Osteocyte (in vitro differentiated cells): ENCODE measurements at regions not wholly inside any gene's neighbourhood (a gene's known extent, or its start where the extent isn't known, plus 50 kb on each side); places are given as distances from the start of the nearest gene placed in this dataset.

Experiments
- DNase-seq: peaks from one replicate; pipeline ENCODE4 v3.0.0; 2021; ENCODE audit warnings: mixed read lengths; ENCODE audit not compliant: unreplicated experiment; ENCODE audit errors: extremely low spot score
- H3K27ac Mint-ChIP-seq: one replicate; pipeline ENCODE4 v1.8.0; 2021; ENCODE audit warnings: mild to moderate bottlenecking, mixed read lengths; ENCODE audit not compliant: unreplicated experiment
- H3K27me3 Mint-ChIP-seq: one replicate; pipeline ENCODE4 v1.8.0; 2021; ENCODE audit warnings: mixed read lengths; ENCODE audit not compliant: unreplicated experiment
- H3K36me3 Mint-ChIP-seq: one replicate; pipeline ENCODE4 v1.8.0; 2021; ENCODE audit warnings: mixed read lengths; ENCODE audit not compliant: unreplicated experiment
- H3K4me1 Mint-ChIP-seq: one replicate; pipeline ENCODE4 v1.8.0; 2021; ENCODE audit warnings: mixed read lengths; ENCODE audit not compliant: unreplicated experiment
- H3K4me3 Mint-ChIP-seq: one replicate; pipeline ENCODE4 v1.8.0; 2021; ENCODE audit warnings: mild to moderate bottlenecking, moderate library complexity, mixed read lengths; ENCODE audit not compliant: unreplicated experiment
- H3K9me3 Mint-ChIP-seq: one replicate; pipeline ENCODE4 v1.8.0; 2021; ENCODE audit warnings: mixed read lengths; ENCODE audit not compliant: unreplicated experiment
- TF ChIP-seq, protein P1 (sequence below): fragments of 200-600 bp; sonication (generic); IDR thresholded peaks from 2 replicates; pipeline ENCODE4 v1.5.0; 2021; ENCODE audit warnings: antibody characterized with exemption, mild to moderate bottlenecking, moderate library complexity

DNA sequence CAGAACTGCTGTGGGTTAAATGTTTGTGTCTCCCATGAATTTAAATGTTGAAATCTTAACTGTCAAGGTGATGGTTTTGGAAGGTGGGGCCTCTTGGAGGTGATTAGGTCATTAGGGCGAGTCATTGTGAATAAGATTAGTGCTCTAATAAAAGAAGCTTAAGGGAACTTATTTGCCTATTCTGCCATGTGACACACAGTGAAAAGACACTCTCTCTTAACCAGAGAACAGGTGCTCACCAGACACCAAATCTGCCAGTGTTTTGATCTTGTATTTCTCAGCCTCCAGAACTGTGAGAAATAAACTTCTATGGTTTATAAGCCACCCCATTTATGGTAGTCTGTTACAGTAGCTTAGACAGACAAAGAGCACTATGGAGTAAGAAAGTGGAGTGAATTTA is 117.9 kb upstream of the SV2C start:
- H3K27ac Mint-ChIP-seq, result no peak overlapping the region
- no peaks in the 10 kb centered on the region for H3K27me3 Mint-ChIP-seq
- no peak for DNase-seq
- no peak overlapping the region for H3K4me3 Mint-ChIP-seq
- TF ChIP-seq, protein P1, sequence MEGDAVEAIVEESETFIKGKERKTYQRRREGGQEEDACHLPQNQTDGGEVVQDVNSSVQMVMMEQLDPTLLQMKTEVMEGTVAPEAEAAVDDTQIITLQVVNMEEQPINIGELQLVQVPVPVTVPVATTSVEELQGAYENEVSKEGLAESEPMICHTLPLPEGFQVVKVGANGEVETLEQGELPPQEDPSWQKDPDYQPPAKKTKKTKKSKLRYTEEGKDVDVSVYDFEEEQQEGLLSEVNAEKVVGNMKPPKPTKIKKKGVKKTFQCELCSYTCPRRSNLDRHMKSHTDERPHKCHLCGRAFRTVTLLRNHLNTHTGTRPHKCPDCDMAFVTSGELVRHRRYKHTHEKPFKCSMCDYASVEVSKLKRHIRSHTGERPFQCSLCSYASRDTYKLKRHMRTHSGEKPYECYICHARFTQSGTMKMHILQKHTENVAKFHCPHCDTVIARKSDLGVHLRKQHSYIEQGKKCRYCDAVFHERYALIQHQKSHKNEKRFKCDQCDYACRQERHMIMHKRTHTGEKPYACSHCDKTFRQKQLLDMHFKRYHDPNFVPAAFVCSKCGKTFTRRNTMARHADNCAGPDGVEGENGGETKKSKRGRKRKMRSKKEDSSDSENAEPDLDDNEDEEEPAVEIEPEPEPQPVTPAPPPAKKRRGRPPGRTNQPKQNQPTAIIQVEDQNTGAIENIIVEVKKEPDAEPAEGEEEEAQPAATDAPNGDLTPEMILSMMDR, result no peak
- H3K9me3 Mint-ChIP-seq, result peaks cover 23% of the 10 kb centered on the region
- H3K4me1 Mint-ChIP-seq, result no peaks in the 10 kb centered on the region
- no peaks in the 10 kb centered on the region for H3K36me3 Mint-ChIP-seq

DNA sequence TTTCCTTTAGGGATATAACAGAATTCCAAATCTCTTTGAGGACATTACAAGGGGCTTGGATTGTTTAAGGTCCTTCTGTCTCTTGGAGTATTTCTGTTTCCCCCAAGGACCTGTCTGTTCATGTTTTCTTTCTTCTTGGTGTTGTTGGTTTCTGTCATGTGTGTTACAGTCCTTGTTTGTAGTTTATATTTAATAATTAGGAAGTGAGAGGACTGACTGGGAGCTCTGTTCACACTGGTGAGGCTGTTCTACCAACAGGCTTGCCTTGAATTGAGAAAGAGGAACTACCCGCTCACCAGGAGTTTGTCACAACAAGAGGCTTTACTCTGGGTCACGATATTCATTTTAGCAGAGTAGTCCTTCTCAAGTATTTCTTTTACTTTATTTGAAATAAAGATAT is 119.2 kb upstream of the SV2C start:
- H3K4me1 Mint-ChIP-seq, result no peaks in the 10 kb centered on the region
- H3K4me3 Mint-ChIP-seq, result no peak overlapping the region
- no peaks in the 10 kb centered on the region for H3K27me3 Mint-ChIP-seq
- H3K36me3 Mint-ChIP-seq, result no peaks in the 10 kb centered on the region
- no peak for DNase-seq
- H3K27ac Mint-ChIP-seq, result no peak overlapping the region
- peaks cover 11% of the 10 kb centered on the region for H3K9me3 Mint-ChIP-seq
- TF ChIP-seq, protein P1, result no peak

DNA sequence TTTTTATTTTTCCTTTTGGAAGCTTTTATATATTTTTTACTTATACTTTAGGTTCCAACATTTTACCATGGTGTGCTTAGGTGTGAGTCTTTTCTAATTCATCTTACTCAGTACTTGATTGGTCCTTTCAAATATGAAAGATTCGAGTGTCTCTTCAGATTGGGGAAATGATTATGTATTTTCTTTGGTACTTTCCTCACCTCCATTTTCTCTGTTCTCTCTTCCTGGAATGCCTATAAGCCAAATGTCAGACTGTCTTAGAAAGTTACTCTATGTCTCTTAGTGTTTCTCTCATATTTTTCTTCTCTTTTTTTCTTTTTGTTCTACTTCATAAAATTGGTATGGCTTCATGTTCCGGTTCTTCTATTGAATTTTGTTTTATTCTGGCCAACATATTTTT is 119.6 kb upstream of the SV2C start:
- no peak overlapping the region for H3K27ac Mint-ChIP-seq
- no peaks in the 10 kb centered on the region for H3K4me1 Mint-ChIP-seq
- no peaks in the 10 kb centered on the region for H3K36me3 Mint-ChIP-seq
- H3K4me3 Mint-ChIP-seq, result no peak overlapping the region
- TF ChIP-seq, protein P1, result no peak
- no peak for DNase-seq
- no peaks in the 10 kb centered on the region for H3K27me3 Mint-ChIP-seq
- H3K9me3 Mint-ChIP-seq, result peaks cover 7% of the 10 kb centered on the region

DNA sequence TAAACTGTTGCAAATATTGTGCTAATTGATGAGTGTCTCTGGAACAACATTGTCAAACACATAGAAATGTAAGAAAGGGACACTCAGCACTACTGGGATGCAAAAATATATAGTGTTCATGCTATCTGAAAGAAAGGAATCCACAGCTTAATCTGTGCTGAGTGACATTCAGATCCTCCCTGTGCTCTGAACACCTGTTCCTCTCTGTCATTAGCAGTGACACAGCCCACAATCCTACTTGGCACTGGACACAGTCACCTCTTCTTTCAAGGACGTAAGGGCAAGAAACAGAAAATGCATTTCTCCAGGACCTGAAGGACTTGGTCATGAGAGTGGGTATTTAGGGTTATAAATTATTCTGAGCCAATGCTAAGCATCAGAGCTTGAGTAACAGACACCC is 121.4 kb upstream of the SV2C start:
- peaks cover 2% of the 10 kb centered on the region for H3K9me3 Mint-ChIP-seq
- no peak overlapping the region for H3K27ac Mint-ChIP-seq
- H3K4me3 Mint-ChIP-seq, result no peak overlapping the region
- H3K4me1 Mint-ChIP-seq, result no peaks in the 10 kb centered on the region
- no peaks in the 10 kb centered on the region for H3K36me3 Mint-ChIP-seq
- TF ChIP-seq, protein P1, result no peak
- no peak for DNase-seq
- H3K27me3 Mint-ChIP-seq, result no peaks in the 10 kb centered on the region

DNA sequence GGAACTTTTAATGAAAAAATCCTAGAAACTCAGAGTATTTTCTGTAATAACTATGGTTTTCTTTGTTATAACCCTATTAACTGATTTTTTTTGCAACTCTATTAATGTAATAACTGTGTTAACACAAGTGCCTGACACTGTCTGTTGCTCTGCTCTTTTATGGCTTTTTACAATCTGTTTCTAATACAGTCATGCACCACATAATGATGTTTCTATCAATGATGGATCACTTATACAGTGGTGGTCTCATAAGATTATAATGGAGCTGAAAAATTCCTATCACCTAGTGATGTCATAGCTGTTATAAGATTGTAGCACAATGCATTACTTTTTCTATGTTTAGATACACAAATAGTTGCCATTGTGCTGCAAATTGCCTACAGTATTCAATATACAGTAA is 123.1 kb upstream of the SV2C start:
- H3K9me3 Mint-ChIP-seq, result peaks cover 4% of the 10 kb centered on the region
- H3K4me1 Mint-ChIP-seq, result no peaks in the 10 kb centered on the region
- no peak overlapping the region for H3K27ac Mint-ChIP-seq
- no peaks in the 10 kb centered on the region for H3K27me3 Mint-ChIP-seq
- TF ChIP-seq, protein P1, result no peak
- no peak for DNase-seq
- no peak overlapping the region for H3K4me3 Mint-ChIP-seq
- no peaks in the 10 kb centered on the region for H3K36me3 Mint-ChIP-seq
